ENCODE measurements at regions not wholly inside any gene's neighbourhood (a gene's known extent, or its start where the extent isn't known, plus 50 kb on each side); places are given as distances from the start of the nearest gene placed in this dataset.

DNA sequence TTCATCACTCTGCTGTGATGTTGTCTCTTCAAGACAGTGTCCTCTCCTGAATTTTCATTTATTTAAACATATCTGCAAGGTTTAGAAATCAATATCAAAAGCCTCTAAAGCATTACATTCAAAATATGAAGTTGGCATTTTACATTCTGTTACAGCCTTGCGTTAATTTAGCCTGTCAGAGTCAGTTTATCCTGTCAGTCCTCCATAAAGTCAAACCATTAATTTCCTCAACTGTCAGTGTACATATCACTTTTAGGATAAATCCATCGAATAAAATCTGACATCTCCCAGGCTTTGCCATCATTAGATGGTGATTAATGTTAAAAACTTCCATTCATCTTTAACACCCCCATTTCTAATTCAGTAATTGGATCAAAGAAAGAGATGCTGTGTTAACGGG lies 77.0 kb downstream of the NPY start:
- no peak for DNase-seq (ENCODE audit: extremely low spot score)
- ChIA-PET POLR2A (no interaction called here), CTCF (no interaction called here)
- TF ChIP-seq ARNT (IDR thresholded peaks at IDR 0.05): no peak

GRCh38 chr7:24365606-24366005 lies 81.6 kb downstream of the NPY start:
- CTCF ChIA-PET: no interaction called here
- POLR2A ChIA-PET: no interaction called here
- TF ChIP-seq CTBP1 (IDR thresholded peaks at IDR 0.05; ENCODE audit: borderline replicate concordance) (no peak), ARNT (IDR thresholded peaks at IDR 0.05) (no peak), LEF1 (IDR thresholded peaks at IDR 0.05; ENCODE audit: borderline replicate concordance) (no peak), HDGF (IDR thresholded peaks at IDR 0.05; ENCODE audit: borderline replicate concordance) (no peak), L3MBTL2 (conservative IDR thresholded peaks at IDR 0.05) (no peak), ELF4 (IDR thresholded peaks at IDR 0.05) (no peak), BHLHE40 (IDR thresholded peaks at IDR 0.05; ENCODE audit: borderline replicate concordance) (no peak), FOXM1 (IDR thresholded peaks at IDR 0.05; ENCODE audit: borderline replicate concordance) (no peak), TARDBP (IDR thresholded peaks at IDR 0.05) (no peak), FOXK2 (IDR thresholded peaks at IDR 0.05) (no peak), PKNOX1 (IDR thresholded peaks at IDR 0.05) (no peak), SUZ12 (IDR thresholded peaks at IDR 0.05) (no peak), SP1 (IDR thresholded peaks at IDR 0.05) (no peak), NFRKB (IDR thresholded peaks at IDR 0.05) (no peak)
- DNase-seq (ENCODE audit: extremely low spot score): no peak

- CTCF ChIA-PET: no interaction called here
- no peak for DNase-seq (ENCODE audit: extremely low spot score)
- TF ChIP-seq FOXK2 (IDR thresholded peaks at IDR 0.05): no peak
- no peak for TF ChIP-seq BHLHE40 (IDR thresholded peaks at IDR 0.05; ENCODE audit: borderline replicate concordance)
- TF ChIP-seq ARNT (IDR thresholded peaks at IDR 0.05): no peak
- no peak for TF ChIP-seq L3MBTL2 (conservative IDR thresholded peaks at IDR 0.05)
- TF ChIP-seq PKNOX1 (IDR thresholded peaks at IDR 0.05): no peak
- TF ChIP-seq LEF1 (IDR thresholded peaks at IDR 0.05; ENCODE audit: borderline replicate concordance): no peak
- no peak for TF ChIP-seq FOXM1 (IDR thresholded peaks at IDR 0.05; ENCODE audit: borderline replicate concordance)
- TF ChIP-seq FOXA1 (IDR thresholded peaks at IDR 0.05): no peak
- no peak for TF ChIP-seq ZNF384 (IDR thresholded peaks at IDR 0.05)
- TF ChIP-seq SP1 (IDR thresholded peaks at IDR 0.05): no peak
- POLR2A ChIA-PET: no interaction called here
These were observed 82.9 kb downstream of the NPY start for GRCh38 chr7:24366876-24367275.

GRCh38 chr7:24368161-24368560 lies 84.2 kb downstream of the NPY start:
- TF ChIP-seq FOXM1 (IDR thresholded peaks at IDR 0.05; ENCODE audit: borderline replicate concordance) (no peak), CTBP1 (IDR thresholded peaks at IDR 0.05; ENCODE audit: borderline replicate concordance) (no peak), SP1 (IDR thresholded peaks at IDR 0.05) (no peak), ELF4 (IDR thresholded peaks at IDR 0.05) (no peak), ZNF384 (IDR thresholded peaks at IDR 0.05) (no peak), SUZ12 (IDR thresholded peaks at IDR 0.05) (no peak), FOXK2 (IDR thresholded peaks at IDR 0.05) (no peak), PKNOX1 (IDR thresholded peaks at IDR 0.05) (no peak), LEF1 (IDR thresholded peaks at IDR 0.05; ENCODE audit: borderline replicate concordance) (no peak), FOXA1 (IDR thresholded peaks at IDR 0.05) (no peak)
- POLR2A ChIA-PET: no interaction called here
- CTCF ChIA-PET: no interaction called here
- no peak for DNase-seq (ENCODE audit: extremely low spot score)

DNA sequence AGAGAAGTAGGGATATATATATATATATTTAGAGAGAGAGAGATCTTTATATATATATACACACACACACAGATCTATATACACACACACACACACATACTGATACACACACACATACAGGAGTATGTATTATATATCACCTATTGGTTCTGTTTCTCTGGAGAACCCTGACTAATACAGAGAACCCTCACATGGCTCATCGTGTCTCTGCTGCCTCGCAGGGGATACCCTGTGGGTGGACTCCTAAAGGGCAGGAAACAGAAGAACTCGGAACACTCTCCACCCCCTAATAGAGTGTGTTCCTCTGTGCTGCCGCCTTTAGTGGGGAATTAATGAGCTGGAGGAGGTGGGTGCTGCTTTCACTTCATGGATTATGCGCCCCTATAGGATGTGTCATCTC lies 86.6 kb downstream of the NPY start:
- no peak for DNase-seq (ENCODE audit: extremely low spot score)
- CTCF ChIA-PET: interaction anchor here (0.8 kb wide), 1 partner anchor 11 kb away, joined by 5 read pairs; no protein-coding TSS in a partner anchor
- TF ChIP-seq ELF4 (IDR thresholded peaks at IDR 0.05) (no peak), L3MBTL2 (conservative IDR thresholded peaks at IDR 0.05) (no peak), SP1 (IDR thresholded peaks at IDR 0.05) (no peak), FOXK2 (IDR thresholded peaks at IDR 0.05) (no peak), PKNOX1 (IDR thresholded peaks at IDR 0.05) (no peak)
- POLR2A ChIA-PET: no interaction called here

GRCh38 chr7:24372961-24373955 lies 89.3 kb downstream of the NPY start:
- DNase-seq (ENCODE audit: extremely low spot score): no peak
- POLR2A ChIA-PET: no interaction called here
- CTCF ChIA-PET: interaction anchor here (1.3 kb wide), 1 partner anchor 8 kb away, joined by 3 read pairs; no protein-coding TSS in a partner anchor
- TF ChIP-seq HDGF (IDR thresholded peaks at IDR 0.05; ENCODE audit: borderline replicate concordance) (no peak), ARNT (IDR thresholded peaks at IDR 0.05) (no peak), TARDBP (IDR thresholded peaks at IDR 0.05) (no peak), LEF1 (IDR thresholded peaks at IDR 0.05; ENCODE audit: borderline replicate concordance) (no peak), SUZ12 (IDR thresholded peaks at IDR 0.05) (no peak), BHLHE40 (IDR thresholded peaks at IDR 0.05; ENCODE audit: borderline replicate concordance) (no peak), L3MBTL2 (conservative IDR thresholded peaks at IDR 0.05) (no peak), NFRKB (IDR thresholded peaks at IDR 0.05) (no peak), SP1 (IDR thresholded peaks at IDR 0.05) (no peak), ELF4 (IDR thresholded peaks at IDR 0.05) (no peak), FOXK2 (IDR thresholded peaks at IDR 0.05) (no peak), PKNOX1 (IDR thresholded peaks at IDR 0.05) (no peak), FOXA1 (IDR thresholded peaks at IDR 0.05) (no peak), CTBP1 (IDR thresholded peaks at IDR 0.05; ENCODE audit: borderline replicate concordance) (no peak)
